SH-SY5Y (cell line): ENCODE measurements at regions not wholly inside any gene's neighbourhood (a gene's known extent, or its start where the extent isn't known, plus 50 kb on each side); places are given as distances from the start of the nearest gene placed in this dataset.

Experiments
- GATA2 ChIP-seq: IDR thresholded peaks from 2 replicates; pipeline ENCODE4 v1.6.1; 2011; ENCODE audit warnings: mild to moderate bottlenecking, low read depth, low read length
- GATA3 ChIP-seq: IDR thresholded peaks from 2 replicates; pipeline ENCODE4 v1.6.1; 2011; ENCODE audit warnings: low read depth, mild to moderate bottlenecking, low read length, moderate library complexity

- TF ChIP-seq GATA2 (no peak), GATA3 (no peak)
Measured at GRCh38 chr11:25271301-25271700, 774.4 kb downstream of the LUZP2 start.
